ENCODE measurements at regions not wholly inside any gene's neighbourhood (a gene's known extent, or its start where the extent isn't known, plus 50 kb on each side); places are given as distances from the start of the nearest gene placed in this dataset.

DNA sequence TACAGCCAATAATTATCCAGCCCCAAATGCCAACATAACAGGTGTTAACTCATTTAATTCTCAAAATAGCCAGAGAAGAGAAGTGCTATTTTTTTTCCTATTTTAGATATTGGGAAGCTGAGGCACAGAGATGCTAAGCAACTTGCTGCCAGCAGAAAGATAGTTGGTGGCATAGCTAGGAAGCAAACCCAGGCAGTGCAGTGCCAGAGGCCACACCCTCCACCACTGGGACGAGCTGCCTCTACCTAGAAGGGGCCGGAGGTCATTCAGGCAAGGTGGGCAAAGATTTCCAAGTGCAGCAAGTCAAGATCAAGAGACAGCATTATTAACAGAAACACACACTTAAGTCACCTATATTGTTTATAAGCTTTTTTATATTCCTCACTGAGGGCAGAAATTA, 654.1 kb downstream of the INHBA start:
- TF ChIP-seq, protein P1, sequence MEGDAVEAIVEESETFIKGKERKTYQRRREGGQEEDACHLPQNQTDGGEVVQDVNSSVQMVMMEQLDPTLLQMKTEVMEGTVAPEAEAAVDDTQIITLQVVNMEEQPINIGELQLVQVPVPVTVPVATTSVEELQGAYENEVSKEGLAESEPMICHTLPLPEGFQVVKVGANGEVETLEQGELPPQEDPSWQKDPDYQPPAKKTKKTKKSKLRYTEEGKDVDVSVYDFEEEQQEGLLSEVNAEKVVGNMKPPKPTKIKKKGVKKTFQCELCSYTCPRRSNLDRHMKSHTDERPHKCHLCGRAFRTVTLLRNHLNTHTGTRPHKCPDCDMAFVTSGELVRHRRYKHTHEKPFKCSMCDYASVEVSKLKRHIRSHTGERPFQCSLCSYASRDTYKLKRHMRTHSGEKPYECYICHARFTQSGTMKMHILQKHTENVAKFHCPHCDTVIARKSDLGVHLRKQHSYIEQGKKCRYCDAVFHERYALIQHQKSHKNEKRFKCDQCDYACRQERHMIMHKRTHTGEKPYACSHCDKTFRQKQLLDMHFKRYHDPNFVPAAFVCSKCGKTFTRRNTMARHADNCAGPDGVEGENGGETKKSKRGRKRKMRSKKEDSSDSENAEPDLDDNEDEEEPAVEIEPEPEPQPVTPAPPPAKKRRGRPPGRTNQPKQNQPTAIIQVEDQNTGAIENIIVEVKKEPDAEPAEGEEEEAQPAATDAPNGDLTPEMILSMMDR (conservative IDR thresholded peaks at IDR 0.05; ENCODE audit: low read length): no peak
- no peak for TF ChIP-seq EZH2phosphoT487 (IDR thresholded peaks at IDR 0.05; ENCODE audit: borderline replicate concordance, low read depth, low read length)
